ENCODE measurements at regions not wholly inside any gene's neighbourhood (a gene's known extent, or its start where the extent isn't known, plus 50 kb on each side); places are given as distances from the start of the nearest gene placed in this dataset.

GRCh38 chr21:20774737-20775136, 223.5 kb upstream of the NCAM2 start:
- no peaks in the 10 kb centered on the region for H3K9me2 ChIP-seq (ENCODE audit: insufficient read depth, low read length)
- no peaks in the 10 kb centered on the region for H3K79me2 ChIP-seq (ENCODE audit: insufficient read depth, low read depth, low read length)
- no peaks in the 10 kb centered on the region for H3K36me3 ChIP-seq (ENCODE audit: insufficient read depth, low read length)
- H3K4me1 ChIP-seq (ENCODE audit: insufficient read depth, low read length, poor library complexity, severe bottlenecking), result no peaks in the 10 kb centered on the region
- BruUV-seq (replicated peaks), result no TSS peak
- no peak for DNase-seq (ENCODE audit: low spot score)
- H2AFZ ChIP-seq (ENCODE audit: low read length), result no peak overlapping the region
- H4K20me1 ChIP-seq (ENCODE audit: insufficient read depth, low read length), result no peaks in the 10 kb centered on the region
- intact Hi-C loops (cut with micrococcal nuclease; ENCODE audit: unreplicated experiment), result no loop called here
- TF ChIP-seq CTCF (conservative IDR thresholded peaks at IDR 0.05; ENCODE audit: low read length) (no peak), EZH2phosphoT487 (IDR thresholded peaks at IDR 0.05; ENCODE audit: borderline replicate concordance, low read depth, low read length) (no peak)
- H3K9me3 ChIP-seq (ENCODE audit: low read length), result 0 out of 2 replicates have a peak, but pooled peaks cover 6% of the 10 kb centered on the region
- POLR2A ChIA-PET, result interaction anchor here (0.5 to 0.9 kb wide), 2 partner anchors 85 to 328 kb away, joined by 3 to 4 read pairs; no protein-coding TSS in a partner anchor
- CTCF ChIA-PET (ENCODE audit: unreplicated experiment), result no interaction called here
- H3K27ac ChIP-seq (ENCODE audit: low read depth, low read length, poor library complexity, severe bottlenecking), result no peak overlapping the region
- no peak overlapping the region for H3K4me2 ChIP-seq (ENCODE audit: low read length)
- H3K4me3 ChIP-seq (ENCODE audit: low read depth, low read length, poor library complexity, severe bottlenecking), result no peak overlapping the region

GRCh38 chr21:20779321-20779720, 218.9 kb upstream of the NCAM2 start:
- H3K79me2 ChIP-seq (ENCODE audit: insufficient read depth, low read depth, low read length), result no peaks in the 10 kb centered on the region
- POLR2A ChIA-PET, result interaction anchor here (1.0 kb wide), 1 partner anchor 17 kb away, joined by 4 read pairs; no protein-coding TSS in a partner anchor
- H3K27ac ChIP-seq (ENCODE audit: low read depth, low read length, poor library complexity, severe bottlenecking), result no peak overlapping the region
- H4K20me1 ChIP-seq (ENCODE audit: insufficient read depth, low read length), result no peaks in the 10 kb centered on the region
- DNase-seq (ENCODE audit: low spot score), result no peak
- H3K4me1 ChIP-seq (ENCODE audit: insufficient read depth, low read length, poor library complexity, severe bottlenecking), result no peaks in the 10 kb centered on the region
- no peaks in the 10 kb centered on the region for H3K36me3 ChIP-seq (ENCODE audit: insufficient read depth, low read length)
- BruUV-seq (replicated peaks), result no TSS peak
- no peak overlapping the region for H2AFZ ChIP-seq (ENCODE audit: low read length)
- H3K4me2 ChIP-seq (ENCODE audit: low read length), result no peak overlapping the region
- H3K4me3 ChIP-seq (ENCODE audit: low read depth, low read length, poor library complexity, severe bottlenecking), result no peak overlapping the region
- intact Hi-C loops (cut with micrococcal nuclease; ENCODE audit: unreplicated experiment), result no loop called here
- no peak for TF ChIP-seq EZH2phosphoT487 (IDR thresholded peaks at IDR 0.05; ENCODE audit: borderline replicate concordance, low read depth, low read length)
- TF ChIP-seq CTCF (conservative IDR thresholded peaks at IDR 0.05; ENCODE audit: low read length), result no peak
- no peaks in the 10 kb centered on the region for H3K9me2 ChIP-seq (ENCODE audit: insufficient read depth, low read length)
- no peaks in the 10 kb centered on the region for H3K9me3 ChIP-seq (ENCODE audit: low read length)
- CTCF ChIA-PET (ENCODE audit: unreplicated experiment), result no interaction called here

GRCh38 chr21:20783611-20784010, 214.6 kb upstream of the NCAM2 start:
- no peaks in the 10 kb centered on the region for H3K79me2 ChIP-seq (ENCODE audit: insufficient read depth, low read depth, low read length)
- H3K4me3 ChIP-seq (ENCODE audit: low read depth, low read length, poor library complexity, severe bottlenecking), result no peak overlapping the region
- intact Hi-C loops (cut with micrococcal nuclease; ENCODE audit: unreplicated experiment), result no loop called here
- H3K36me3 ChIP-seq (ENCODE audit: insufficient read depth, low read length), result no peaks in the 10 kb centered on the region
- H3K4me2 ChIP-seq (ENCODE audit: low read length), result no peak overlapping the region
- TF ChIP-seq EZH2phosphoT487 (IDR thresholded peaks at IDR 0.05; ENCODE audit: borderline replicate concordance, low read depth, low read length) (no peak), CTCF (conservative IDR thresholded peaks at IDR 0.05; ENCODE audit: low read length) (no peak)
- no peak overlapping the region for H2AFZ ChIP-seq (ENCODE audit: low read length)
- H3K9me2 ChIP-seq (ENCODE audit: insufficient read depth, low read length), result no peaks in the 10 kb centered on the region
- BruUV-seq (replicated peaks), result no TSS peak
- DNase-seq (ENCODE audit: low spot score), result no peak
- H4K20me1 ChIP-seq (ENCODE audit: insufficient read depth, low read length), result no peaks in the 10 kb centered on the region
- no peak overlapping the region for H3K27ac ChIP-seq (ENCODE audit: low read depth, low read length, poor library complexity, severe bottlenecking)
- no peaks in the 10 kb centered on the region for H3K4me1 ChIP-seq (ENCODE audit: insufficient read depth, low read length, poor library complexity, severe bottlenecking)
- ChIA-PET POLR2A (interaction anchor here (0.6 kb wide), 1 partner anchor 1111 kb away, joined by 3 read pairs; no protein-coding TSS in a partner anchor), CTCF (ENCODE audit: unreplicated experiment) (no interaction called here)
- peaks cover 16% of the 10 kb centered on the region; the same call in 1 of the 2 replicates for H3K9me3 ChIP-seq (ENCODE audit: low read length)

All from OCI-LY7 (cell line).